Right kidney (tissue), 1 donor: ENCODE measurements at regions not wholly inside any gene's neighbourhood (a gene's known extent, or its start where the extent isn't known, plus 50 kb on each side); places are given as distances from the start of the nearest gene placed in this dataset.
"Not testable (repeated sequence)": the region's sequence is repeated elsewhere in the genome, so short reads cannot be mapped to it uniquely, and the experiment has no call there.

ENCODE experiments used
- DNase-seq: peaks from one replicate; pipeline ENCODE4 v3.0.0-alpha.2; 2016

DNA sequence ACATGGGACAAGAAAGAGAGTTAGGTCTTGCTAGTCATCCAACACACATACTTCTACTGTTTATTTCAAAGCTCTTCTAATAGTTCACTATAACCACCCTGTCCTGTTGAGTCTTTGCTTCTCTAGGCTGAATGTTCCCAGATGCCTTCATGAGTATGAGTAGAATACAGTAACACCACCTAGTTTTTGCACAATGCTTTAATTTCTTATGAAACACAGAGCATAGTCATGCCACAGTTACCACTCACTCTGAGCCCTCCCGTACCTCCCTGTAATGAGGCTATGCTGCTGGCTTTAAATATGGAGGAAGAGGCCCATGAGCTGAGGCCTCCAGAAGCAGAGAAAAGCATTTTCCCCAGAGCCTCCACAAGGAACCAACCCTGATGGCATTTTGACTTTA, 75.0 kb upstream of the SLC1A3 start:
- DNase-seq: no peak

DNA sequence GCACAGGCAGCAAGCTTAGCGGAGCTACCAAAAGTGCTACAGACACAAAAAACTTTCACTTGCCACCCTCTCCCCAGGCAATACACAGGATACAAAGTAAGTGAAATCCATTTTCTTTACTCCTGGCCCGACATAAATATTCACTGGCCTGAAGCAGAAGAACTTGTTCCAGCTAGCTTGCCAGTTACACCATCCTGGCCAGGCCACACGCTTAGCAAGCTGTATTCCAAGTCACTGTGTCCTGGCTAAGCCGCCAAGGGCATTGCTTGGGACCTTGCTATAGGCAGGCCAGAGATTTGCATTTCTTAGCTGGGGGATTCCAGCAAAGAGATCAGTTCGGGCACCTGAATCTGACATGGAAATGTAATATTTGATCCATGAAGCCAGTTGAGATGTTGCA, 71.0 kb upstream of the SLC1A3 start:
- no peak for DNase-seq

DNA sequence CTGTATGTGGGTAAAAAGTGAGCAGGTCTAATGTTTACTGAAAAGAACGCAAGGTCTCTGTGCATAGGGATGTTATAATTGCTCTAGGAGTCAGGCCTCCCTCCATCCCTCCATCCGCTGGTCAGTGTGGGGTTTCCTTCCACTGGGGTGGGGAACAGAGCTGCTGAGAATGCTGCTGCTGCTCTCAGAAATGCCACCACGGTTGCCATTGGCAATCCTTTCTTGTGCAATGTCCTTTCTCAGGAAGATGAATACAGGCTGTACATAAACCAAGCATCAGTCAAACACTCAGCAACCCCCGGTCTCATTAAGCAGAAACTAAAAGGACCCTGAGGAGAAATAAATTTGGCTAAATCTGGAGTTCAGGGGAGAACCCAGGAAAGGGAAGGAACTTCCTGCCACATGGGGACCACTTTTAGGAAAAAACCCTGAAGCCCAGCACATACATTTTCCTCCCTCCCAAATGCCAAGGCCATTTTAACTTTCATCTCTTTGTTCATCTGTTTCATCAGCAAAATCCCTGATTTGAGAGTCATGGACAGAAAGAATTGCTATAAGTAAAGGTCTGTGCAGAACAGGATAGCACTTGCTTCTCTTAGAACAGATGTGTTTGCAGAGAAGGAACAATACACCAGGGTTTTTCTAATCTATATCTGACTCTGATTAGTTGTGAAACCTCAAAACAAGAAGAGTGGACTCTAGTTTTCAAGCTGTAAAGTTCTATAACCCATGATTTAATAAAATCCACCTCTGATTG, 70.4 kb upstream of the SLC1A3 start:
- DNase-seq: no peak

DNA sequence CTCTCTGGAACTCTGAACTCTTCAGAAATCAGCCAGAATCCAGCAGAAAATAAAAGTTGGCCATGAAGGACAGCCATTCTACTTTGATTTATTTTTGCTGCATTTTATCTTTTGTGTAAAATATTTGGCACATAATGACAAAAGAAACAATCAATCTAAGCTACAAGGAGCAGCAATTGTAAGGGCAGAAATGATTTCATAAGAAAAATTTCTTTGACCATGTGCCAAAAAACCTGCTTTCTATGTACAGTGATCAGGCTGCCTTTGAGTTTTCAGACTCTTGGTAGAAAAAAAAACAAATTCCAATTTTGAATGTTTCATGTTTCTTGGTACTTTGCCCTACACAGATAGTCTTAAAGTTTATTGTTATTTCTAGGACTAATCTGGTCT, 69.8 kb upstream of the SLC1A3 start:
- no peak for DNase-seq

DNA sequence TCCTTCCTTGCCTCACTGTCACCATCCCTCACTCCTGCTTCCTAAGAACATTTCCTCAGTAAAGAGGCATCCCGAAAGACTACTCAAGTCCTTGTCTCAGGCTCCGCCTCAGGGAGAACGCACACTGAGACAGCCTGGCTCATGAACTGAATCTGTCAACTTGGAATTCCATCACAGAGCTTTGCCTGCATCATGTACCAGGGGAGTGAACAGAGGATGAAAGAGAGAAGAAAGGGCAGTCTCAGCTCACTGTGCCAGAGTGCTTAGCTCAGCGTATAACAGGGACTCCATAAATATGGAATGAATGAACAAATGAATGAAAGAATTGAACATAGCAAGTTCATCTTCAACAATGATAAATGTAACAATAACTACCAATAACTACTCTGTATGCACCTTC, 68.7 kb upstream of the SLC1A3 start:
- no peak for DNase-seq

DNA sequence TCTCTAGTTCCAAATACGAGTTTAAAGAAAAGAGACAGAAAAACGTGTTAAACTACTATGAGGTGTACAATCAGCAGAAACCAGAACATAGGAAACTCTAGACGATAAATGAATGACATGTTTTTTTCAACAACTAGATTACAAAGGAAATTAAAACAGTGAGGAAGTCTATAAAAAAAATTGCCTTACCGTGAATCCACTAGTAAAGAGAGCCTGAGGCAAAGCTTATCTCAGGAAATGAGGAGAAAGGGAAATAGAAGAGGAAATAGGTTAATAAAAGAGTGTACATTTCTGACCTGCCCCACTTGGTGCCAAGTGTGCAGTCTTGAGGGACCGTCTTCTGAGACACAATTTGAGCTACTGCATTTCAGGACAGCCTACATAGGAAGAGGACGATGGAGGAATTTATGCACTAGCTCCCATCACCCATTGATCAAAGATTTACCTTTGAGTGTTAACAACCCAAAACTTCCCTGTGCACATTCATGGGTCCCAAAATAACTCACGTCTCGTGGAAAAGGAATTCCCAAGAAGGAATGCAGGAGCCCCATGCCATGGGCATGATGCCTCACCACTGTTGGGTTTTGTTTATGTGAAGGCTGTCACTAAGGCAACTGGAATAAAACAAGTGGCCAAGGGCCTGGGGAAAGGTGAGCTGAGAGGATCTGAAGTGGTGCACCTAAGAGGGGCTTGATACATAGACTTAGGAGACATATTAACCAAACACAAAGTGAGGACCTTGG, 53.6 kb upstream of the SLC1A3 start:
- DNase-seq: no peak

DNA sequence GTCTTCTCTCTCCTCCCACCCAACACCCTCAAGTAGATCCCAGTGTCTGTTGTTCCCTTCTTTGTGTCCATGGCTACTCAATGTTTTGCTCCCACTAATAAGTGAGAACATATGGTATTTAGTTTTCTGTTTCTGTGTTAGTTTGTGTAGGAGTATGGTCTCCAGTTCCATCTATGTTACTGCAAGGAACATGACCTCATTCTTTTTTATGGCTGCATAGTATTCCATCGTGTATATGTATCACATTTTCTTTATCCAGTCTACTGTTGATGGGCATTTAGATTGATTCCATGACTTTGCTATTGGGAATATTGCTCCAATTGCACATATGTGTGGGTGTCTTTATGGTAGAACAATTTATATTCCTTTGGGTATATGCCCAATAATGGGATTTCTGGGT, 51.4 kb upstream of the SLC1A3 start:
- not testable (repeated sequence) for DNase-seq
